ENCODE measurements at regions not wholly inside any gene's neighbourhood (a gene's known extent, or its start where the extent isn't known, plus 50 kb on each side); places are given as distances from the start of the nearest gene placed in this dataset.
"Not testable (repeated sequence)": the region's sequence is repeated elsewhere in the genome, so short reads cannot be mapped to it uniquely, and the experiment has no call there.

DNA sequence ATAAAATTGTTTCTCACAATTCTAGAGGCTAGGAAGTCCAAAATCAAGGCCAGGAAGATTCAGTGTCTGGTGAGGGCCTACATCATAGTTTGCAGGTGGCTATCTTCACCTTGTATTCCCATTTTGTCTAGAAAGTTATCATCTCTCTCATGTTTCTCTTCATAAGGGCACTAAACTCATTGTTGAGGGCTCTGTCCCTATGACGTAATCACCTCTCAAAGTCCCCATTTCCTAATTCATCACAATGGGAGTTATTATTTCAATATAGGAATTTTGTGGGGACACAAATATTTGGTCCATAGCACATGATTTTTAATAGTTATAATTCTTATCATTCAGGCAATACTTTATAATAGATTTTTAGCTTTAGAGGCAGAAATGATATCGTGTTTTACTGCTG is 1509.2 kb upstream of the SEL1L start:
- DNase-seq = no peak

GRCh38 chr14:83044001-83044400 is 1510.3 kb upstream of the SEL1L start:
- no peak for DNase-seq

GRCh38 chr14:83047059-83047830 is 1513.6 kb upstream of the SEL1L start:
- DNase-seq = peak in 5 of 58 donors; percentile 2 to 25 (median 5)

- no peak for DNase-seq
Measured at GRCh38 chr14:83053022-83053710, 1519.5 kb upstream of the SEL1L start.

- no peak for DNase-seq
Measured at GRCh38 chr14:83058068-83058467, 1524.4 kb upstream of the SEL1L start.

DNA sequence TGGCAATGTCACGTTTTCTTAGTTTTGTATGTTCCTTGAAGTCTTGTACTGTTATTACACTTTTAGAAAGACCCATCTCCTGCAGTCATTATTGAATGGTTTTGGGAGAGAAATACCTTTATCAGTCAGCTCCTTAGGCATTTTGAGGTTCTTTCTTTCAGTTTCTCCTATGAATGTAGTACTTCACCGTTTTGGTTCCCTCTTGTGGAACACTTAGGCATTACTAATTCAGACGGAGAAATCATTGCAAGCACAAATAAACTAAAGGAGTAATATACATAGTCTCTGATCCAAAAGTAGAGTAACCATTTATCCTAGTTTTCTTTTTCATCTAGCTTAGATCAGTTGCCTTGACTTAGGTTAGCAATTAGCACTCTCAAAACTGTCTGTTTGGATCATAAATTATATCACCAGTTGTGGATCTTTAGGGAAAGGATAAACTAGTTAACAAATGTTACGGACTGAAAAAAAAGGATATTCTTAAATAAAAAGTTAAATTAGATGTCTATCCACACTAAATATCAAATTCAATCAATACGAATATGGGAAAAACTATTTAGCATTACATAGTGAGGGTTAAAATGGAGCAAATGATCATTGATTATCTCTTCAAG is 1538.3 kb upstream of the SEL1L start:
- no peak for DNase-seq

GRCh38 chr14:83085136-83085535 is 1551.5 kb upstream of the SEL1L start:
- DNase-seq = no peak

DNA sequence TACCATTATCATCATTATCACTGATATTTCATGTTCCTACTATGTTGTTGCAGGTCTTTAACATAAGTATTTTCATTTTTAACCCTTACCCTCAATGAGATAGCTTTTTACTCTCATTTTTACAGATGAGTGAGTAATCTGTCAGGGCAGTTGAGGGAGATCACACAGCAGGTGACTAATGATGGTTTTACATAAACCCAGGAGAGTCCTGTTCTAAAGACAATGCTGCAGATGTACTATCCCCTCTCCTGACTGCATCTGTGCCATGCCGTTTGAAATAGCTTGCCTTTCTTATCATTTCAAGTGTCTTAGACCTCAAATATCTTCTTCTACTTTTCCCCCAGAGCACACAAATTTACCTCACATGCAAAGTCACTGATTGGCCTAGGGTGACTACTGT is 1552.1 kb upstream of the SEL1L start:
- DNase-seq = no peak

DNA sequence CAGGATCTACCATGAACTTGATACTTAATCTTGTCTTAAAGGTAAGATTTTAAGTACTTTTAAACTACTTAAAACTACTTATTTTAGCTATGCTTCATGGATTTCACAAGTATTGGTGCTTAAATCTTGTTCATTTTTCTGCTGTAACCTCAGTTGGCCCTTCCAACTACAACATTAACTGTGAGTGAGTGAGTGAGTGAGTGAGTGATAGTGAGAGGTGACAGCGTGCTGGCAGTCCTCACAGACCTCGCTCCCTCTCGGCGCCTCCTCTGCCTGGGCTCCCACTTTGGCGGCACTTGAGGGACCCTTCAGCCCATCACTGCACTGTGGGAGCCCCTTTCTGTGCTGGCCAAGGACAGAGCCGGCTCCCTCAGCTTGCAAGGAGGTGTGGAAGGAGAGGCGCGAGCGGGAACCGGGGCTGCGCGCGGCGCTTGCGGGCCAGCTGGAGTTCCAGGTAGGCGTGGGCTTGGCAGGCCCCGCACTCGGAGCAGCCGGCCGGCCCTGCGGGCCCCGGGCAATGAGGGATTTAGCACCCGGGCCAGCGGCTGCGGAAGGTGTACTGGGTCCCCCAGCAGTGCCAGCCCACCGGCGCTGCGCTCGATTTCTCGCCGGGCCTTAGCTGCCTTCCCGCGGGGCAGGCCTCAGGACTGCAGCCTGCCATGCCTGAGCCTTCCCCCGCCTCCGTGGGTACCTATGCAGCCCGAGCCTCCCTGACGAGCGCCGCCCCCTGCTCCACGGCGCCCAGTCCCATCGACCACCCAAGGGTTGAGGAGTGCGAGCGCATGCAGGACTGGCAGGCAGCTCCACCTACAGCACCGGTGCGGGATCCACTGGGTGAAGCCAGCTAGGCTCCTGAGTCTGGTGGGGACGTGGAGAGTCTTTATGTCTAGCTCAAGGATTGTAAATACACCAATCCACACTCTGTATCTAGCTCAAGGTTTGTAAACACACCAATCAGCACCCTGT is 1558.6 kb upstream of the SEL1L start:
- not testable (repeated sequence) for DNase-seq

DNA sequence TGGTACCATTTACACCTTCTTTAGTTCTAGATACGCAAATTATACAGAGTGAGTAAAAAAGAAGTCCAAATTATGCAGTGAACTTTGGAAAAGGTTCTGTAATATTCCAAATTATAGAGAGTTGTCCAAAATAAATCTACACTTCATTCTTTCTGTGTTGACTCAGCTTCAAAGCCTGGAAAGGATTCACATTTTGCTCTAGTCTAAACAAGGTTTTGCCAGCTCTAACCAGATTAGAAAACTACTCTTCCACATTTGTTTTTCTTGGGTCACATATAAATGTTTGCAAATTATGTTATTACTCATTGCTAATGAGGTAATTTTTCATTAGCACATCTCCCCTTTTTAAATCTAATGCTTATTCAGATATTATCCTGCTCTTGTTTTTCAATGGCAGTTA is 1562.4 kb upstream of the SEL1L start:
- no peak for DNase-seq

GRCh38 chr14:83101846-83102245 is 1568.2 kb upstream of the SEL1L start:
- no peak for DNase-seq

DNA sequence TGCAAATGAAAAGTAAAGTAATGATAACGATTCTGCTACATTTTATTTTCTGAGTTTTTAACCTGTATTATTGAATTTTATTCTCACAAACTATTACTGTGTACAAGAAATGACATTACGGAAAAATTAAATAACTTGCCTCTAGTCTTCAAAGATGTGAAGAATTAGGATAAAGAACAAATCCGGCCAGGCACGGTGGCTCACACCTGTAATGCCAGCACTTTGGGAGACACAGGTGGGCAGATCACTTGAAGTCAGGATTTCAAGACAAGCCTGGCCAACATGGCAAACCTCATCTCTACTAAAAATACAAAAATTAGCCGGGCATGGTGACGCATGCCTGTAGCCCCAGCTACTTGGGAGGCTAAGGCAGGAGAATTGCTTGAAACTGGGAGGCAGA is 1584.4 kb upstream of the SEL1L start:
- no peak for DNase-seq

DNA sequence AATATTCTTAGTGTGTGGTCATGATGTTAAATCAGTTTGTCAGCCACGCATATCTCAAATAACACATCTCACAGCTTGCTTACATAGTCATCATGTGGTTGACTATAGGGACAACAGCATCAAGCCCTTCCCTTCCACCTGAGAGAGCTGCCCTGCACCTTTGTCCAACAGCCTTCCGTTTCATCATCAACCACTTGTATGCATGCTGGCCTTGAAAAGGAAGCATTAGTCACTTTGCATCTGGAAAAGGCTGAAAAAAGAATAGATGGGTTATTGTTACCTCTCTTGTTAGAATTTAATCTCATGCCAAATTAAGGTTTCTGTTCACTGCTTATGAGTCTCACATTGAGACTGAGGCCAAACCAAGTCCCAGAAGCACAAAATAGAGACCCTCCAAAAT is 1586.5 kb upstream of the SEL1L start:
- no peak for DNase-seq

DNA sequence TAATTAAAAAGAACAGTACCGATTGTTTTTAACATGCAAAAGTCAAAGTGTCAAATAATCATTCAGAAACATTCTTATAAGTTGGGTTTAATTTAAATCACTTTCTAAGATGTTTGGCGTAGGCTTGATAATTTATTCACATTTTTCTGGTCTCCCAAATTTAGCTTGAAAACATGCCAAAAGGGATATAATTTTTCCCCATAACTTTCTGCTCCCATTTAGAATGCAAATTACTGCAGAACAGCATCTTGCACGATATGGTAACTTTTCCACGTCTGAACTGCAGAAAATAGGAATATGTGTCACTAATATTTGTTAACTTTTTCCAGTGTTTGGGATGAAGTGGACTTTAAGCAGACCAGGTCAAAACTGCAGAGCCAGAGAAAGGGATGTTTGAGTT is 1592.4 kb upstream of the SEL1L start:
- DNase-seq = no peak

- DNase-seq = no peak
Measured at GRCh38 chr14:83128783-83129182, 1595.1 kb upstream of the SEL1L start.

GRCh38 chr14:83129496-83129895 is 1595.8 kb upstream of the SEL1L start:
- no peak for DNase-seq

DNA sequence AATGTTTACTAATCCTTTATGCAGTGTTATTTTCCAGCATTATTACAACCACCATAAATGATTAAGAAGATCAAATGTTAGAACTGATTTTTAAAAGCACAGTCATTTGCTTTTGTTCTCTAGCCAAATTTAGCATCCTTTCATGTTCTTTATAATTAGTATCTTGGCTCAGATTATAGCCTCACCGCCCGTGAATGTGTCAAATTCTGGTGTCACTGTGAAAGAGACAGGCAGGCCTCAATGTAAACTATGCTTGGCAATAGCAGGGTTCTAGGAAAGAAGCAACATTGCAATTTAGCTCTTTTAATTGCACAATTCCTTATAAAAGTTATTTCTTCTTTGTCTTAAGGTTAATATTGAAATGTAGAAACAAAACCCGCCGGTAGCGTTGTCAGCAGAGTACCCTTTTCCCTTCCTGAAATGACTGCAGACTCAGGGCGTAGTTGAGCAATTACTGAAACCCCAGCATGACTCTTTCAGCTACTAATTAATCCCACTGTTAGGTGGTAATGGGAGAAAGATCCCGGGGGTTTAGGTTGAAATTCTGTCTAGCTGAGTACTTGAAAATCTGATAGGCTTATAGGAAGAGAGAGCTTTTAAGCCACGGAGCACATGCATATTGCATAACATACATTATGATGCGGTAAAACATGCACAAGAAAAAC is 1600.5 kb upstream of the SEL1L start:
- DNase-seq = no peak

DNA sequence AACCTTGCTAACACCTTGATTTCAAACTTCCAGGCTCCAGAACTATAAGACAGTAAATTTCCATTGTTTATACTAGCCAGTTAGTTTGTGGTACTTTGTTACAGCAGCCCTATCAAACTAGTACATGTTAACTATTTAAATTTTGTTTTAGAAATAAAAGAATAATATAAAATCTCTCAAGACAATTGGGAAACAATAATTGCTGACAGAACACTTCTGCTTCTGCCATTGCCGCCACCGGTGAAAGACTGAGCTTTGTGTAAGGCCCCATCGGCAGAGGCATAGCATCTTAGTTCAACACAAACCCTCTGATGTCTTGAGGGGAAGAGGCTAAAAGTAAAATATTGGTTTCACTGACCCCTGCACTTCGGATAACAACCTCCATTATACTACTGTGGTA is 1607.1 kb upstream of the SEL1L start:
- no peak for DNase-seq

GRCh38 chr14:83147006-83147405 is 1613.4 kb upstream of the SEL1L start:
- DNase-seq = no peak

- DNase-seq = no peak
Measured at GRCh38 chr14:83151571-83151970, 1617.9 kb upstream of the SEL1L start.

DNA sequence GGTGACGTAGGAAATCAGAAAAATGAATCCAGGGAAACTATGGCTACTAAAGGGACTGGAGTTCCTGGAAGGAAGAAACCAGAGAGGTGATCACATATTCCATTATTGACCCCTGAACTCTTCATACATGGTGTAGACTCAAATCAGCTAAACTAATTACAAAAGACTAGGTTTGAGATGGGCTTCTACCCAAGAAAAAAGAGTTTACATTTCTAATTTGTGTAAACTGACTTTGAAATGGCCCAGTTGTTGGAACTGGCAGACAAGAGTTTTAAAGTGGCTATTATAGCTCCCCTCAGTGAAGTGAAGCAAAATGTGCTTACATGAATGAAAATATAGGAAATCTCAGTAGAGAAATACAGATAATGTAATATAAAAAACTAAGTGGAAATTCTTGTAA is 1619.4 kb upstream of the SEL1L start:
- DNase-seq = no peak
